ENCODE measurements at regions not wholly inside any gene's neighbourhood (a gene's known extent, or its start where the extent isn't known, plus 50 kb on each side); places are given as distances from the start of the nearest gene placed in this dataset.
"Not testable (repeated sequence)": the region's sequence is repeated elsewhere in the genome, so short reads cannot be mapped to it uniquely, and the experiment has no call there.

DNA sequence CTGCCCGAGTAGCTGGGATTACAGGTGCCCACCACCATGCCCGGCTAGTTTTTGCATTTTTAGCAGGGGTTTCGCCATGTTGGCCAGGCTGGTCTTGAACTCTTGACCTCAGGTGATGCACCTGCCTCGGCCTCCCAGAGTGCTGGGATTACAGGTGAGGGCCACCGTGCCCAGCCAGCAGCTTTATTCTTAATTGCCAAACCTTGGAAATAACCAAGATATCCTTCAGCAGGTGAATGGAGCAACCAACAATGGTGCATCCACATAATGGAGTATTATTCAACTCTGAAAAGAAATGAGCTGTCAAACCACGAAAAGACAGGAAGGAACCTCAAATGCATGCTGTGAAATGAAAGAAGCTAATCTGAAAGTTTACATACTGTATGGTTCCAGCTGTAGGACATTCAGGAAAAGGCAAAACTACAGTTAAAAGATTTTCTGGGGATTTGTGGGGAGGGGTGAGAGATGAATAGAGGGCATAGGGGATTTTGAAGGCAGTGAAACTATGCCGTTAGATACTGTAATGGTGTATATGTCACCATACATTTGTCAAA is 118.8 kb upstream of the CCND2 start:
- no peak for DNase-seq

- DNase-seq = peak; percentile 83
Measured at GRCh38 chr12:4153343-4153892, 120.1 kb upstream of the CCND2 start.

GRCh38 chr12:4152145-4152795 is 121.3 kb upstream of the CCND2 start:
- peak; percentile 42 for DNase-seq

DNA sequence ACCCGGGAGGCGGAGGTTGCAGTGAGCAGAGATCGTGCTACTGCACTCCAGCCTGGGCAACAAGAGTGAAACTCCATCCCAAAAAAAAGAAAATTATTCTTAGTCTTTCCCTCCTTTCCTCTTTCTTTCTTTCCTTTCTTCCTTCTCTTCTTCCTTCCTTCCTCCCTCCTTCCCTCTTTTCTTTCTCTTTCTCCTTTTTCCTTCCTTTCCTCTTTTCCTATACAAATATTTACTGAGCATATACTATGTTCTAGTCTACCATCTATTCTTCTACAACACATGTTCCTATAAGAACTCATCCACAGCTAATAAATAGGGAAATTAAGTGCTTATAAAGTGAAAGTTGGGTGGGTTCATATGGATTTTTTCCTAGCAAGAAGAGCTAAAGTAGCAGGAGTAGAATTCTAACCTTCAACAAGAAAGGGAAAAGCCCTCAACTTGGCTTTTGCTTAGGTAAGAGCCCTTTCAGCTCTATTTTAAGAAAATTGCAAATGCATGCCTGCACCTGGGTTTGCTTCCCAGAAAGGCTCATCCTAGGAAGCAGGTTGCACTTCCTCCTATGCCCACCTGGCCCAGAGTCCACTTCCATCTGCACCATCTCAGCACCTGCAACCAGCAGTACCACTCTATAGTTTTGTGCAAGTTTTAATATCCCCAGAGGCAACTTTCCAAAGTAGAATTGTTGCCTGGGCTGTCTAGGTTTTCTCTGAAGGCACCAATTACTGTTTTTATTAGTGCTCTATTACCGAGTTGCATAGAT is 122.0 kb upstream of the CCND2 start:
- DNase-seq = no peak

DNA sequence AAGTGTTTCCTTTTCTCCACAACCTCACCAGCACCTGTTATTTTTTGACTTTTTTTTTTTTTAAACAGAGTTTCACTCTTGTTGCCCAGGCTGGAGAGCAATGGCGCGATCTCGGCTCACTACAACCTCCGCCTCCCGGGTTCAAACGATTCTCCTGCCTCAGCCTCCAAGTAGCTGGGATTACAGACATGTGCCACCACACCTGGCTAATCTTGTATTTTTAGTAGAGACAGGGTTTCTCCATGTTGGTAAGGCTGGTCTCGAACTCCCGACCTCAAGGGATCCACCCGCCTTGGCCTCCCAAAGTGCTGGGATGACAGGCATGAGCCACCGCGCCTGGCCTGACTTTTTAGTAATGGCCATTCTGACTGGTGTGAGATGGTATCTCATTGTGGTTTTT is 123.2 kb upstream of the CCND2 start:
- DNase-seq = not testable (repeated sequence)

DNA sequence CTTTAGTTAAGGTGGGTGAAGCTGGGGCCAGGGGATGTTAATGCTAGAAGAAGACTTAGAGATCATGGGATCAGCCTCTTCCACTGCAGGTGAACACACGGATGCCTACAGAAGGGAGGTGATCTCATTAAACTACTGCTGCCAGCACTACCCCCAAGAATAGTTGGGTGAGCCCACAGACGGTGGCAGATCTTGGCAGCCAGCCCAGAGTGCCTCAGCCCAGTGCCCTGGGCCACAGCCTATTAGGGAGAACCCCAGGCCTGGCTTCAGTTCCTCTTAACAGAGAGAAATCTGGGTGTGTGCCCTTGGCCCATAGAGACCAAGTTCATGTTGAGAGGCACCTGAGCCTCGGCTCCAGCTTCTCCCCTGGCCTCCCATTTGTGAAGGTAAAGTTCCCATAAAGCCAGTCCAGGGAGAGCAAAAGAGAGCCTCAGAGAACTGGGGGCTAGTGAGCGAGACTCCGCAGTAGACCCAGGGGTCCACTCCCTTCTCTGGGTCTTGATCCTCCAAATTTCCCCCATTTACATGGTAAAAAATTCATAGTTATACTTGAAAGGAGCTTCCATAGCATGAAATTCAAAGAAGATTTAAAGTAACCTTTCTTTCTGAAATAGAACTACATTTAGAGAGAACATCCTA is 125.0 kb upstream of the CCND2 start:
- DNase-seq = peak; percentile 73

- no peak for DNase-seq
Measured at GRCh38 chr12:4147031-4147481, 126.5 kb upstream of the CCND2 start.

DNA sequence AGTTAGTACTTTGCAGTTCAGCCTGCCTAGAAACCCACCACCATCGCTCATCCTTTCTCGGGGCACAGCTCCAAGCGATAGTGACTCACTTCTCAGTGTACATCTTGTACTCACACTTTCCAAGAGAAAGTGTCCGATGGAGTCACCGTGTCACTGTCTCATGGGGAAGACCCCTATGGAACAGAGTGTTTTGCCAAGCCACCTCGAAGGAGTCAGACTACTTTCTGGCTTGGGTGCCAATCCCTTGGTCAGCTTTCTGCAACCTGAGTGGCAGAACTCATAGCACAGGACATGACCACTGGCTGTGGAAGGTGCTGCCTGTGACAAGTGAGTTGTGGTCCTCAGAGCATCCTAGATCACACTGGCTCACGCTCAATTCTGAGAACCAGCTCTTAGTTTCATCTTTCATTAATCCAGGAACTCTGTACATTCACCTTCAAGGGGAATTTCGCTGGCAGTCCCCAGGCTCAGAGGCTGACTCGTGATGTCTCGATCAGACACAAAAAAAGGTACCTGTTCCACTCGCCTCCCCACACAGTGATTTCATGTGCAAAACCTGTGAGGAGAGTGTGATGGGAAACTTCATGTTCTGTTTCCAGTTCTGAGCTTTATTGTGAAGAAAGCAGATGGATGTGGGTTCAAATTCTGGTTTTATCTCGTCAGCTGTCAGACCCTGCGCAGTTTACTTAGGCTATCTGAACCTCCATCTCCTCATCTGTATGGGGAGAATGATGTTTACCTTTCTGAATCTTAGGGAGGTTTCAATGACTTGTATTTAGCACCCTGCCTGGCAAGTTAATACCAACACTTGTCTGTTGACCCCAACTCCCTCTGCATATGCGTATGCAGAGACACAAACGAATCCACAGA is 127.3 kb upstream of the CCND2 start:
- peak; percentile 42 for DNase-seq

GRCh38 chr12:4144676-4145075 is 128.9 kb upstream of the CCND2 start:
- DNase-seq = no peak

DNA sequence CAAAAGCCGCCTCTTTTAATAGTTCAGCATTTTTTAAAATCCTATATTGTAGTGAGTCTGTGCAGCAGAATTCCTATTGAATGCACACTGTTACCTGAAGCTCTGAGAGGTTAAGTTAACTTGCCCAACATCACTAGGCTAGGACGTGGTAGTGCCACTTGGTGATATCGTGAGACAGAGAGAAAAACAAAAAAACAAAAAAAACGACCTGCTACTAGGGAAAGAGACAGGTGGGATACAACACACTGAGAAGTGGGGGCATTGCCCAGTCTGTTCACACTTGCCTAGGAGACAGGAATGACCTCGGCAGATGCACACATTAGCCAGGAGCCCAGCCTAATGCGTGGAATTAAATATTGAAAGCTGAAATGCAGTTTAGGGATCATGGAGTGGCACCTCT is 129.7 kb upstream of the CCND2 start:
- peak; percentile 53 for DNase-seq

DNA sequence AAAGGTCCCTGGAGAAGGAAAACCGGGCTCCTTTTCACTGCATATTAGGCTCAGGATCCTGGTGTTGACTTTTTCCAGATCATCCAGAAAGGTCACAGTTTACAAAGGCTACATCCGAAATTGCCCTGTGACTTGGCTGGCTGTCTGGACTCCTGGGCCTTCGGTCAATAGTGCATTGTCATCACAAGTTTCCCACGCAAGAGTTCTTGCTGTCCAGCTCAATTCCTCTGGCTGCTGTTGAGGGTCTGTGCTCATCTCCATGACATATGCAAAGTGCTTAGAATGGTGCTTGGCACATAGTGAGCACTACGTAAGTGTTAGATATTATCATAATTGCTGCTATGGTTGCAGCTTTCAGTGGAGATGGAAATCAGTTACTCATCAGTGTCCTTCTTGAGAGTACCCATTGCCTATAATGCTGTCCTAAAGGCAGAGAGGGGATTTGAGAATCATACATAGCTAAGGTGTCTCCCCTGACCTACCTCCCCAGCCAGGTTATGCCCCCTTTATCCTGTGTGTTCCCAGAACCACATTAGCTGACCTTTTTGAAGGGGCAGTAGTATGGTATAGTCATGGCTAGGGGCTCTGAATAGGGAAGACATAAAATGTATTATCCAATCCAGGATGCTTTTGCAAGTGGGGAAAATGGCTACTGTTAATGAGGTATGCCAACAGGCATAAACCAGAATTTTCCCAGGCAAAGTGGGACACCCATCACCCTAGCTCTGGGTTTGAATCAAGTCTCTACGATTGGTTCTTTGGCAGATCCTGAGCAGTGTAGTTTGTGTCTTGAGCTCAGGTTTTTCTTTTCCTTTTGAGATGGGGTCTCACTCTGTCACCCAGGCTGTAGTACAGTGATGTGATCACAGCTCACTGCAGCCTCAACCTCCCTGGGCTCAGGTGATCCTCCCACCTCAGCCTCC is 132.0 kb upstream of the CCND2 start:
- no peak for DNase-seq

GRCh38 chr12:4140581-4141301 is 132.8 kb upstream of the CCND2 start:
- no peak for DNase-seq

- DNase-seq = no peak
Measured at GRCh38 chr12:4139191-4139590, 134.4 kb upstream of the CCND2 start.

DNA sequence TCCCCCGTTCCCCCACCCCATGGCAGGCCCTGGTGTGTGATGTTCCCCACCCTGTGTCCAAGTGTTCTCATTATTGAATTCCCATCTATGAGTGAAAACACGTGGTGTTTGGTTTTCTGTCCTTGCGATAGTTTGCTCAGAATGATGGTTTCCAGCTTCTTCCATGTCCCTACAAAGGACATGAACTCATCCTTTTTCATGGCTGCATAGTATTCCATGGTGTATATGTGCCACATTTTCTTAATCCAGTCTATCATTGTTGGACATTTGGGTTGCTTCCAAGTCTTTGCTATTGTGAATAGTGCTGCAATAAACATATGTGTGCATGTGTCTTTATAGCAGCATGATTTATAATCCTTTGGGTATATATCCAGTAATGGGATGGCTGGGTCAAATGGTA is 135.0 kb upstream of the CCND2 start:
- DNase-seq = not testable (repeated sequence)

- no peak for DNase-seq
Measured at GRCh38 chr12:4138051-4138450, 135.5 kb upstream of the CCND2 start.

DNA sequence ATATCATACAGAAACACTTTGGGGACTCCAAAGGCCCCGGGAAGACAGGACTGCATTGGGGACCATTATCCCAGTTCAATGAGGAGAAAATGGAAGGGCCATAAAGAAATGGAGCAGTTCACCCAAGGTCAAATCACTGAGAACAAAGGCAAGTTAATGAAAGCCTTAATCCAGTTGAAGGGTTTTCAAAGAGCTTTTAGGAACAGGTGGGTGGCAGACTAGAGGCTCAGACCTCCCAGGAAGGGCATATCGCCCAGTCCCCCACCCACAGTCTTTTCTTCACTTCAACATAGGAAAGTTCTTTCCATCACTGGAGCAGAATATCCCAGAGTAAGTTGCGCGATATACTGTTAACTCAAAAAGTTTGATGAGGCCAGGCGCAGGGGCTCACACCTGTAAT is 136.1 kb upstream of the CCND2 start:
- DNase-seq = no peak

DNA sequence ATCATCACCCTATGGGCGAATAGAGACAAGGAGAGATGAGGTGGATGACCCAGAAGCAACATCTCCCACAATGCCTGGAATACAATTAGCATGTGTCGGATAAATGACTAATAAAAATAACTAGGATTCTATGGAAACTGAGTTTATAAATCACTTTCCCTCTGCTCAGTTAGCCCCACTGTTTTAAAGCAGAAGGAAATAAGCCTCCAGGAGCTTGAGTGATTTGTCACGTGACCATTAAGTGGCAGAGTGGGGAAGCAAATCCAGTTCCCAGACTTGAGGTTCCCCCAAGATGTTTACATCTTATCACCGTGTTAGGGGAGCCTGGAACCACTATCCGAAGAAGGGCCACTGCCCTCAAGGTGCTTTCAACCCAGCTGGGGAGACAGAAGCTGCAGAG is 136.5 kb upstream of the CCND2 start:
- no peak for DNase-seq

DNA sequence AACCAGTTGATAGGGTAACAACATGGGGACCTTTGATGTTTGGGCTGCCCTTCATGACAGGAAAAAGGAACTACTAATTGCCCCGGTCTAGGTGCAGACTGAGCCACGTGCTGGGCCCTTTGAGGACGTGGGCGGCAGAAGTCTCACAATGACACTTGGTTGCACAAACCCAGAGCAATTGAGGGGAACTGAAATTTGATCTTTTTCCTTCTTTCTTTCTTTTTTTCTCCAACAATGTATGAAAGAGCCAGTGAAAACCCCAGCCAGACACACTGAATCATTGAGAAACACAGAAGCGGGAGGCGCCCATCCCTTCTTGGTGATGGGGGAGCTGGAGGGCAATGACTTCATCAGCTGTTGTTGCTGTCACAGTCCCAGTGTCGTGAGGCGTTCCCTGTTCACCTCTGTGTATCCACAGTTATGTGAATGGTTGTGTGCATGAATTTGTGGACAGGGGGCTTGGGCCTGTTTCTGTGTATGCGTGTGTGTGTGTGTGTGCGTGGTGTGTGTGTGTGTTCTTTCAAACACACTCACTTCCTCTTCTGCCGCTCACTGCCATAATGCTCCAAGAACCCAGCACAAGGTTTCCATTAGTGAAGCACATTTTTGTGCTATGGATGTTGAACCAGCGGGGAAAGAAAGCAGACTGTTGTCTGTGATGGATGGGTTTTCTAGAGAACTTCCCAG is 137.5 kb upstream of the CCND2 start:
- no peak for DNase-seq

GRCh38 chr12:4134448-4135263 is 138.9 kb upstream of the CCND2 start:
- DNase-seq = no peak

All from CD4-positive, alpha-beta T cell treated with Interleukin-21 for 1 hour (primary cell).